Motor neuron (in vitro differentiated cells): ENCODE measurements at regions not wholly inside any gene's neighbourhood (a gene's known extent, or its start where the extent isn't known, plus 50 kb on each side); places are given as distances from the start of the nearest gene placed in this dataset.
A peak's percentile ranks its signal among the peaks of the same experiment; 100 is the strongest.

ENCODE experiments used
- ATAC-seq, 8 experiments: fragments of 200-7000 bp; cut with Tn5 transposase; replicated peaks in 6 of 8; 2 replicates each; pipeline ENCODE4 v1.8.0; 2021; ENCODE audit warnings: mild to moderate bottlenecking in 8 of 8, moderate library complexity in 8 of 8
- H3K27ac ChIP-seq, 2 donors: fragments of 250-450 bp; sonication (Bioruptor Pico); 2 replicates each; pipeline ENCODE4 v1.9.0; 2021; ENCODE audit warnings: antibody characterized with exemption in 2 of 2, mild to moderate bottlenecking in 2 of 2, moderate library complexity in 1 of 2
- H3K4me1 ChIP-seq, 2 donors: fragments of 250-450 bp; sonication (Bioruptor Pico); replicated peaks in 1 of 2; 2 replicates each; pipeline ENCODE4 v1.6.1; 2021; ENCODE audit warnings: antibody characterized with exemption in 2 of 2, mild to moderate bottlenecking in 2 of 2, moderate library complexity in 1 of 2
- H3K4me3 ChIP-seq, 5 donors: fragments of 250-450 bp; sonication (Bioruptor Pico); 2 replicates each; pipeline ENCODE4 v1.9.0; 2021; ENCODE audit warnings: antibody characterized with exemption in 5 of 5, mild to moderate bottlenecking in 5 of 5, moderate library complexity in 4 of 5
- WGBS, 10 experiments: fragments of 450-650 bp; shearing (Covaris generic); methylation state at CpG; one replicate each; pipeline ENCODE4 v1.0.0; 2022; 5-methylcytosine and 5-hydroxymethylcytosine counted together
- in situ Hi-C, 9 experiments: fragments of 400-800 bp; cut with MboI; loops; one replicate each; pipeline ENCODE4 v1.15.0; 2021; ENCODE audit warnings: low sequenced_read_pairs in 9 of 9, low pct_unique_long_range_greater_than_20kb in 2 of 9; ENCODE audit not compliant: unreplicated experiment in 9 of 9

DNA sequence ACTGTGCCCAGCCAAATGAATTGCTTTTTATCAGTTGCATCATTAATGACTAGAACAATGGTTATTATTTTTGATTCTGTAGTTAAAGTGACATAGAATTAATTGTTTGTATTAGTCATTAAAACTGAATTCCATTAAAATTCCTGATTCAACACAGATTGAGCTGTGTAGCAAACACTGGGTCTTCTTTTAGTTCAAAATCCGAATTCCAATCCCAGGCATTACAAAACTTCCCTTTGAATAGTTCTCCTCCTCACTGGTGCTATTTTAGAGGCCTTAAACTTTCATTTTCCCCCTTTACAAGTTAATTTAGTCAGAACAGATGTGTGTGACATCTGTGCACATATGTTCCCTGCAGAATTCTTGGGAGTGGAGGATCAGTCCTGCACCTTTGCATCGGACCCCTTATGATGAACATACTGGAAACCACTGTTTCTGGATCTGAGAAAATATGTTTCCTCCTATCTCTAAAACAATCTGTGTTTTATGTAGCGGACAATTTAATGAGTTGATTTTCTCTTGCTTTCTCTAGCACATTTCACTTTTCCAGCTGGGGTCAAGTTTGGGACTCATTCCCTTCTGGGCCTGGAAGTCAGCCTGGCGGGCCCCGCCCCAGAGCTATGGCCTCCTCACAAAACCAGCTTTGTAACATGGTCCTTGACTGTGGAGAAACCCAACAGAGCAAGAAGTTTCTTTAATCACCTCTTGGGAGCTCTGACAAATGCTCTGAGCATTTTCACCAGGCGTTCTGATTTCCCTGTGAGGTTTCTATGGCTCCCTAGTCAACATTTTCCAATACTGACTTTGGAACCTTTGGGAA is 87.9 kb upstream of the MAMDC2 start:
- no peaks in the 10 kb centered on the region for H3K4me1 ChIP-seq
- H3K4me3 ChIP-seq = no peak overlapping the region
- 71 to 97% (median 86%) methylated on average over 1 to 5 of the region's 6 CpGs; no CpG with 5 or more reads in 1 of the 10 experiments for WGBS, 10 experiments
- in situ Hi-C loops = loop anchor here in 5 of 9 experiments (25.0 kb wide), 3 partner anchors 157 to 657 kb away; no protein-coding TSS in a partner anchor
- no peak overlapping the region for H3K27ac ChIP-seq
- no peak for ATAC-seq

DNA sequence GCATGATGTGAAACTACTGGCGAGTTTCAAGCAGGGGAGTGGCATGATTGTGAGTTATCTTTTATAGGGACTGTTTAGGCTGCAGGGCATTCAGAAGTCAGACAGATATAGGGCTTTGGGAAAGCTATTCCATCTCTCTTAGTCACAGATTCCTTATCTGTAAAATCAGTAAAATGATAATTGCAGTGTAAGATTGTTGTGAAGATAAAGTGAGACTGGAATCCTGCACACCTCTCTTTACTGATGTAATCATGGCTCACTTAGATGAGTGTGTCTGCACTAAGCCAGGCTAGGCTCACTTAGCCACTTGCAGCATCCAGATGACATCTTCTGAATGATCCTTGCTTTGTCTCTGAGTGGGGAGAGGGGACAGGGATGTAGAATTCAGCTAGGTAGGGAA is 81.8 kb upstream of the MAMDC2 start:
- Histone ChIP-seq H3K27ac (no peak overlapping the region), H3K4me3 (no peak overlapping the region), H3K4me1 (peaks cover 12 to 19% of the 10 kb centered on the region in 2 donors)
- peak in 7 of 8 experiments; percentile 19 to 66 (median 48) for ATAC-seq
- in situ Hi-C loops = loop anchor here in 6 of 9 experiments (10.0 to 25.0 kb wide), 4 partner anchors 150 to 650 kb away; no protein-coding TSS in a partner anchor
- 0 to 86% (median 50%) methylated on average over 1 of the region's 1 CpG; no CpG with 5 or more reads in 5 of the 10 experiments for WGBS, 10 experiments

DNA sequence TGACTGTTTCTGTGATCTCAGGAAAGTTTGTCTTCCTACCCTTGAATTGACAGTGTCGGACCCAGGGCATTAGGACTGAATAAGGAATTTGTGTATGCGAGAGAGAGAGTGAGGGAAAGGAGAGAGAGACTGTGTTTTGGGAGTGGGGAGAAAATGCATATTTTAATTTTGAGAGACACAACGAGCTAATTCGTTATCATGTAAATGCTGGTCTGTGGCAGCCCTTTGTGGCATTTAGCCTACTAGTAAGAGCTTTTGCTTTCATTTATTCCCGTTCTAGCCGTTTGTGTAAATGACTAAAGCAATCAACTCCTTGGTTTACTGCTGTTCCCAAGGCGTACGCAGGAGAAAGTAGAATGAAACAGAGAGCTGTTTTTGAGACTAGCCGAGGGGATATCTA is 79.8 kb upstream of the MAMDC2 start:
- WGBS, 10 experiments = 9 to 80% (median 30%) methylated on average over 1 to 8 of the region's 9 CpGs
- Histone ChIP-seq H3K4me1 (peaks cover 12 to 19% of the 10 kb centered on the region in 2 donors), H3K4me3 (no peak overlapping the region), H3K27ac (peak overlapping the region in 1 of 2 donors; percentile 18)
- ATAC-seq = peak in 7 of 8 experiments; percentile 26 to 81 (median 49)
- in situ Hi-C loops = loop anchor here in 6 of 9 experiments (10.0 to 25.0 kb wide), 4 partner anchors 148 to 648 kb away; no protein-coding TSS in a partner anchor

DNA sequence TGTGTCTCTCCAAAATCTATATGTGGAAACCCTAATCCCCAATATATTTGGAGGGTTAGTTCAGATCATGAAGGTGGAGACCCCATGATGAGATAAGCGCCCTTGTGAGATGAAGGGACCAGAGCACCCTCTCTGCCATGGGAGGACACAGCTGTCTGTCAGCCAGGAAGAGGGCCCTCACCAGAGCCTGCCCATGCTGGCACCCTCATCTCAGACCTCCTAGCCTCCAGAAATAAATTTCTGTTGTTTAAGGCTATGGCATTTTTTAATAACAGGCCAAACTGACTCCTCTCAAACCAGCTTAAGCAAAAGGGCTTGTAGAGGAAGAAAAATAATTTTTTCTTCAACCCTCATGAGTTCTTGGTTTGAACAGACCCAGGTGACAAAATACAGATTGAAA is 79.2 kb upstream of the MAMDC2 start:
- H3K4me1 ChIP-seq = peaks cover 12 to 19% of the 10 kb centered on the region in 2 donors
- in situ Hi-C loops = loop anchor here in 6 of 9 experiments (10.0 to 25.0 kb wide), 4 partner anchors 148 to 648 kb away; no protein-coding TSS in a partner anchor
- 100% methylated on average over 1 of the region's 1 CpG; no CpG with 5 or more reads in 9 of the 10 experiments for WGBS, 10 experiments
- H3K4me3 ChIP-seq = no peak overlapping the region
- ATAC-seq = peak in 2 of 8 experiments; percentile 22 to 42
- no peak overlapping the region for H3K27ac ChIP-seq

DNA sequence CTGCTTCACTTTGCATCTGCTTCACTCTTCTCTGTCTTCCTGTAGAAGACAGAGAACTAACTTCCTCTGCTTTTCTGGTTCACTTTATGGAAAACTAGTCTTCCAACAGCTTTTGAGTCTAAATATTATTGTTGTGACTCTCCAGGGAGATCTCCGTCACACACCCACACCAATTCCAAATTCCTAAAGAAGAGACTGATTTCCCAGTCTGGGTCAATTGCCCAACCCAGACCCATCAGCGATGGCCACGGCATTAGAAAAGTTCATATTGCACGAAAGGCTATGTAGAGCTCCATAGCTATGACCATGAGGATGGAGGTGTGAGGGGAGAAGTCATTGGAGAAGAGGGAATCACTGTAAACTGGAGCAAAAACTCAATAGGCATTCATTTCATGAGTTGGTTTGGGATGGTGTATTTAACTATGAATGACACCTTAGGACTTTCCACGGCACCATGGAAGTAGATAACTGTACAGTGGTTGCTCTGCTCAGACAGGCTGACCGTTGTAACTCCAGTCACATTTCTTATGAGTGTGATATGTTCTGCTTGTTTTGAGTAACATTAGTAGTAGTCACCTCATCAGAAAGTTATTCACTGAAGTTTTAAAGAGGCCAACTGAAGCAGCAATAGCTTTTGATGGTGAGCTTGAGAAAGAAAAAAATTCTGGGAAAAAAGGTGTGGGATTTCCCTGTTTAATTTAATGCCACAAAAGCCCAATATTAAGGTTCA is 78.1 kb upstream of the MAMDC2 start:
- no peak for ATAC-seq
- WGBS, 10 experiments = 60 to 98% (median 91%) methylated on average over 1 to 6 of the region's 6 CpGs; no CpG with 5 or more reads in 2 of the 10 experiments
- Histone ChIP-seq H3K4me3 (no peak overlapping the region), H3K4me1 (peaks cover 12 to 19% of the 10 kb centered on the region in 2 donors), H3K27ac (no peak overlapping the region)
- in situ Hi-C loops = loop anchor here in 6 of 9 experiments (10.0 to 25.0 kb wide), 4 partner anchors 147 to 647 kb away; no protein-coding TSS in a partner anchor

DNA sequence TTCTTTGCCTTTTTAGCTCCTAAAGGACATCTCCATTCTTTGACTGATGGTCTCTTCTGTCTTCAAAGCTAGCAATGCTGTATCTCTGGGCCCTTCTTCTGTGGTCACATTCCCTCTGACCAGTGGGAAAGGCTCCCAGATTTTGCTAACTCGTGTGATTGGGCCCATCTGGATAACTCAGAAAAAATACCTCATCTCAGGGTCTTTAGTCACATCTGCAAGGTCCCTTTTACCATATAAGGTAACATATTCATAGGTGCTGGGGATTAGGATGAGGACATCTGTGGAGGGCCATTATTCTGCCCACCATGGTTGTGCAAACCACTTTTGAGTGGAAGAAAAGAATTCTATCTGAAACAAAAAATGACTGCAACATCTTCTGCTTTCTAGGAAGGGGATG is 76.3 kb upstream of the MAMDC2 start:
- H3K4me1 ChIP-seq = peaks cover 12 to 19% of the 10 kb centered on the region in 2 donors
- WGBS, 10 experiments = 33 to 80% methylated on average over 1 of the region's 1 CpG; no CpG with 5 or more reads in 8 of the 10 experiments
- no peak overlapping the region for H3K4me3 ChIP-seq
- H3K27ac ChIP-seq = no peak overlapping the region
- in situ Hi-C loops = loop anchor here in 6 of 9 experiments (10.0 to 25.0 kb wide), 4 partner anchors 145 to 645 kb away; no protein-coding TSS in a partner anchor
- ATAC-seq = no peak

DNA sequence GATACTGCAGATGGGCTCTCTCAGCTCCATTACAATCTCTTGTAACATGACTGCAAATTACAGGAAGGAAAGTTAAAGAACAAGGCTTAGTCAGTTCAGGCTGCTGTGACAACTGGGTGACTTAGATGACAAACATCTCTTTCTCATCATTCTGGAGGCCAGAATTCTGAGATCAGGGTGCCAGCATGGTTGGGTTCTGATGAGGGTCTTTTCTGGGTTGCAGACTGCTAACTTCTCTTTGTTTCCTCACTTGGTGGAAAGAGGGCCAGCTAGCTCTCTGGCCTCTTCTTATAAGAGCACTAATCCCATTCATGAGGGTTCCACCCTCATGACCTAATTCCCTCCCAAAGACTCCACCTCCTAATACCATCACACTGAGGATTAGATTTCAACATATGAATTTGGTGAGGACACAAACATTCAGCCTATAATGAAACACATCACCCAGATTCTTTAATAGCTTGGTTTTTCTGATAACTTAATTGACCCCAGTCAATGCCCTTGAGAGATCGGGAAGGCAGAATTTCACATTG is 73.6 kb upstream of the MAMDC2 start:
- no peak overlapping the region for H3K4me3 ChIP-seq
- no peak overlapping the region for H3K27ac ChIP-seq
- H3K4me1 ChIP-seq = peaks cover 0 to under 1% of the 10 kb centered on the region in 2 donors
- in situ Hi-C loops = loop anchor here in 5 of 9 experiments (25.0 kb wide), 3 partner anchors 142 to 642 kb away; no protein-coding TSS in a partner anchor
- WGBS, 10 experiments = 71 to 100% (median 100%) methylated on average over 1 of the region's 1 CpG; no CpG with 5 or more reads in 4 of the 10 experiments
- ATAC-seq = peak in 3 of 8 experiments; percentile 58 to 72 (median 68)

DNA sequence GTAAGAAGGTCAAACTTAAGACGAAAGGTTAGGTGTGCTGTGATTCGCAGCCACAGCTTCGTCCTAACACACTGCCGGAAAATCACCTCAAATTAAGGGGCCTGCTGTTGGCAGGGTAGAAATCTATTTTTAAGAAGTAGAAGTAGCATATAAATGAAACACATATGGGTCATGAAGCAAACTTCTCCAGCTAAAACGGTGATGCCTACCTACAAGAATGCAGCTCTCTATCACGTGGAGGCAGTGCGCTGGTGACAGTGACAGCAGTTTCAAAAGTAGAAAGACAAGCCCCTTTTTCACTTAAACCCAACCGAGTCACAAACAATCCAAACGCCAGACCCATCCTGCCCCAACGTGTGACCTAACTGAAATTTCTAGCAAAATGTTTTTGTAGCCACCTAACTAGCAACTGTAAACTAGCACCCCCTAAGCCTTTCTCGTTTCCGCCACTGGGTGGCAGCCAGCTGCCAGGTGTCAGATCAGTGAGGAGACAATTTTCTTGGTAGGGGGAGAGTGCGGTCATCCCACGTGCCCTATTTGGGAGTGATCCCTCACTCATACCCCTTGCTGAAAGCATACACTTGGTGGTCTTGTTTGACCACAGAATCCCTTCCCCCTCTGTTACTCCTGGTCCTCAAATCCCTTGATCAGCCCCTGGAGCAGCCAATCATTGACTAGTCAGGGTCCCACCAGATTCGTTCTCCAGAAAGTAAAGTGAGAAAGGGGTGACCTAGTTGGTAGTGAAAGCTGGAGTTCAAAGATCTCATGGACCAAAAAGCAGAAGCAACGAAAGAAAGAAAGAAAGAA is 71.8 kb upstream of the MAMDC2 start:
- in situ Hi-C loops = loop anchor here in 5 of 9 experiments (25.0 kb wide), 3 partner anchors 140 to 640 kb away; no protein-coding TSS in a partner anchor
- ATAC-seq = peak; percentile 45 to 96 (median 72)
- Histone ChIP-seq H3K4me1 (no peaks in the 10 kb centered on the region), H3K4me3 (no peak overlapping the region), H3K27ac (no peak overlapping the region)
- WGBS, 10 experiments = 6 to 100% (median 52%) methylated on average over 2 to 14 of the region's 16 CpGs

DNA sequence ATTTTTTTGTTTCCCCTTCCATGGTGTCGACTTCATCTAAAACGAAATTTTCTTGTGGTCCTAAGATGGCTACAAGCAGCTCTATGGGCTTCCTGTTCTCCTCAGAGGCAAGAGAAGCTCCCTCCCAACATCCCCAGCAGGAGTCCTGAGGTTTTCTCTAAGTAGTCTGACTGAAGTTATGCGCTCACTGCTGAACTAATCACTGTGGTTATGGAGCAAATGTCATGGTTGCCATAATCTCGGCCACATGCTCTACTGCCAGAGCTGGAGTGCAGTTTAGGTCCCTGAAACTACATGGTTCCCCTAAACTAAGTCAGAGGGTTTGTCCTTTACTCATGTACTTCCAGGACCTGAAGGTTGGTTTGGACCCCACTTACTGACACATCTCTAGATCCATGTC is 68.0 kb upstream of the MAMDC2 start:
- Histone ChIP-seq H3K27ac (no peak overlapping the region), H3K4me1 (peaks cover 0 to 2% of the 10 kb centered on the region in 2 donors), H3K4me3 (no peak overlapping the region)
- in situ Hi-C loops = no loop called here
- 56 to 100% (median 89%) methylated on average over 1 to 4 of the region's 4 CpGs; no CpG with 5 or more reads in 3 of the 10 experiments for WGBS, 10 experiments
- no peak for ATAC-seq

DNA sequence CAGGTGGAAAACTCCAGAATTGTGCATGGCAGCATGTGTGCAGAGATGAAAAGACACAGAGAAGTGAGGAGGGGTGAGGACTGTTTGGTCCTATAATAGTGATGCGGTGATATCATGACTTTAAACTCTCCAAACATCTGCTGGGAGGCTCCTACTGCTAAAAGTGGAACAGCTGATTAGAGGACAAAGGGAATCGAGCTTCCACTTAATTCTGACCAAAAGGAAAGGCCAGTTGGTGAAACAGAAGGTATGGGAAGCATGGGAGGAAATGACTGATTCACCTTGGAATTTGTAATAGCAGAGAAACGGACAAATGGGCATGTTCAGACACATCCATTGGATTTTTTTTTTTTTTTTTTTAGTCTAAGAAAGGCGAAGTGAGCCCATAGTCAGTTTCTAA is 67.5 kb upstream of the MAMDC2 start:
- ATAC-seq = peak in 2 of 8 experiments; percentile 63 to 84
- peaks cover 0 to 6% of the 10 kb centered on the region in 2 donors for H3K4me1 ChIP-seq
- no peak overlapping the region for H3K27ac ChIP-seq
- in situ Hi-C loops = no loop called here
- WGBS, 10 experiments = 23 to 95% (median 70%) methylated on average over 2 to 4 of the region's 4 CpGs; no CpG with 5 or more reads in 1 of the 10 experiments
- H3K4me3 ChIP-seq = no peak overlapping the region

DNA sequence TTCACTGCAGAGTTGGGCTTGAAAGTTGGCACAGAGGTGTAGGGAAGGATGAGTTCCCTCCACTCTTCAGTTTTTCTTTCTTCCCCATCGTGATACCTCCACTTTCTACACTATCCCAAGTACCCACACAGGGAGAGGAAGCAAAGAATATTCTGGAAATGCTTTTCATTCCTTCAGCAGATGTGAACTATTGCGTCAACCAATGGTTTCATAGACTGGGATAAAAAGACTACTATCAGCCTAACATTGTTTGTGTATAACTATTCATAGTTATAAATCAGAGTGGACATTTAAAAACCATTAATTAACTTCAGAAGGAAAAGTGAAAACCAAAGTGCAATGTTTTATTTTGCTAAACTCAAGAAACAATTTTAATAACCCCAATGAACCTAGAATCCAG is 63.6 kb upstream of the MAMDC2 start:
- in situ Hi-C loops = no loop called here

DNA sequence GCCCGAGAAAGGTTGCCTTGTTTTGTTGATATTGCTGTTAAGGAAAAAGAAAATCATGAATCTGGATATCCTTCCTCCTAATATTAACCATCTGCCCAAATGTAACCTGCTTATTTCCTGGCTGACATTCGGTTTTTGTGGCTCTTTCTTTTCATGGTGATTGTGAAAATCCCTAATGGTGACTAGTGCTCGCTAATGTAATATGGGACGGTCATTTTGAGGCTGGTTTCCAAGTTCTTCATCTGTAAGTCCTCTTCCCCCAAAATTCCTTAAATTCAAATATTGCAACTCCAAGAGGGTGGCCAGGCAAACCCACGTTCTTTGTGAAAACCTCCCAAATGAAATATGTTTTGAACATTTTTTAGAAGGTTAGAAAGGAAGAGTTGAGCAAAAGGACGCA is 63.1 kb upstream of the MAMDC2 start:
- WGBS, 10 experiments = 22 to 94% (median 74%) methylated on average over 1 to 6 of the region's 6 CpGs
- Histone ChIP-seq H3K27ac (no peak overlapping the region), H3K4me1 (peaks cover 22 to 30% of the 10 kb centered on the region in 2 donors), H3K4me3 (no peak overlapping the region)
- ATAC-seq = no peak
- in situ Hi-C loops = no loop called here

More for the DNA sequence above, 63.6 kb upstream of the MAMDC2 start:
- no peak for ATAC-seq
- Histone ChIP-seq H3K27ac (no peak overlapping the region), H3K4me3 (no peak overlapping the region), H3K4me1 (peaks cover 18 to 28% of the 10 kb centered on the region in 2 donors)
- WGBS, 10 experiments = 25 to 100% (median 75%) methylated on average over 1 to 2 of the region's 2 CpGs; no CpG with 5 or more reads in 1 of the 10 experiments
